HuH-7.5 (cell line): ENCODE measurements at regions not wholly inside any gene's neighbourhood (a gene's known extent, or its start where the extent isn't known, plus 50 kb on each side); places are given as distances from the start of the nearest gene placed in this dataset.

Source experiments
- DNase-seq: peaks from one replicate; pipeline ENCODE4 v3.0.0; 2011; ENCODE audit warnings: low spot score

DNA sequence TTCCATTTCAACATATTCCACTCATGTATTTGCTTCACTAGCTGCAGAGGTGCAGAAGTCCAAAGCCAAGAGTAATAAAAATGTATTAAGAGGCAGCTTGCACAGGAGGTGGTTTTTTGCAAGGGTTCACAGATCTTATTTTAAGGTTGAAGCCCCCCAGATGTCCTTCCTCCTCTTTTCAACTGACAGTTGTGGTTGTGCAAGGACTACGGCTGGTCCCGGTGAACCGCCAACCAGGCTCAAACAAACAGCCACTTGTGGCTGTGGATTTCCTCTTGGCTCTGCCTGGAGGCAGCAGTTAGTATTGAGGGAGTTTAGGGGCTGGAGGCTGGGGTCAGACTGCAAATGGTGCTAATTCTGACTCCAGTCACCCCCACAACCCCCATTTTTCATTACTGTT is 240.7 kb upstream of the TBC1D5 start:
- DNase-seq = no peak

- no peak for DNase-seq
These were observed 239.9 kb upstream of the TBC1D5 start for GRCh38 chr3:17982211-17982880.

- no peak for DNase-seq
These were observed 238.4 kb upstream of the TBC1D5 start for GRCh38 chr3:17980863-17981262.

DNA sequence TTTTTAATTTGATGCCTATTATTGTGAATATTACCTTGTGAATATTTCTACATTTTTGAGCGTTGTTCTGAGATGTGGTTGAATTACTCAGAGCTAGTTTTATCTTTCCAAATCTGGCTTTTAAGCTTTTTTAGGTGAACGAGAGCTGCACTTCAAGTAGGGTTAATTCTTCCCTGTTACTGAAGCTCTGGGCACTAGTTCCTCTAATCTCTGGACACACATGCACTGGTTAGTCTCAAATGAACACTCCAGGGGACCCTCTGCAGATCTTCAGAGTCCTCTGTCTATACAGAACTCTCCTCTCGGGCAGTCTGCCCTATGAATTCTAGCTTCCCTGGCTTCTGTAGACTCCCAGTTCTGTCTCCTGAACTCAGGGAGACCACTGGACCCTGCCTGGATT is 237.5 kb upstream of the TBC1D5 start:
- no peak for DNase-seq

DNA sequence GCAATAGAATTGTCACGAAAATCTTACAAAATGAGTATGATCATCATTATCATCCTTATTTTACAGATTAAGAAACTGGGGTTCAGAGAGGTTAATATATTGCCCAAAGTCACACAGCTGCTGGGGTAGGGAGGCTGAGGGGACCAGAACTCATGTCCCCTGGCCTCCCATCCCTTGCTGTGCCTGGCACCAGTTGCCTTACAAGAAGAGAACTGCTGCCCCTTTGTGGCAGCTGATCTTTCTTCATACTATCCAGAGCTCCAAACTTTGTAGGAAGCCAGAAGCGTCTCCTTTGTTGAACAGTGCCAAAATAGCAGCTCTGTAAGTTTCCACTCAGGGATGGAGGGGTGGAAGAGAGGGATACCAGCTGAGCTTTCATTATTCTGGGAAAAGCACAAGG is 236.8 kb upstream of the TBC1D5 start:
- DNase-seq = no peak

- DNase-seq = no peak
These were observed 231.9 kb upstream of the TBC1D5 start for GRCh38 chr3:17974206-17974841.

- DNase-seq = no peak
These were observed 230.8 kb upstream of the TBC1D5 start for GRCh38 chr3:17972959-17973906.

GRCh38 chr3:17972476-17972875 is 230.0 kb upstream of the TBC1D5 start:
- DNase-seq = no peak

- no peak for DNase-seq
These were observed 229.6 kb upstream of the TBC1D5 start for GRCh38 chr3:17972030-17972429.

DNA sequence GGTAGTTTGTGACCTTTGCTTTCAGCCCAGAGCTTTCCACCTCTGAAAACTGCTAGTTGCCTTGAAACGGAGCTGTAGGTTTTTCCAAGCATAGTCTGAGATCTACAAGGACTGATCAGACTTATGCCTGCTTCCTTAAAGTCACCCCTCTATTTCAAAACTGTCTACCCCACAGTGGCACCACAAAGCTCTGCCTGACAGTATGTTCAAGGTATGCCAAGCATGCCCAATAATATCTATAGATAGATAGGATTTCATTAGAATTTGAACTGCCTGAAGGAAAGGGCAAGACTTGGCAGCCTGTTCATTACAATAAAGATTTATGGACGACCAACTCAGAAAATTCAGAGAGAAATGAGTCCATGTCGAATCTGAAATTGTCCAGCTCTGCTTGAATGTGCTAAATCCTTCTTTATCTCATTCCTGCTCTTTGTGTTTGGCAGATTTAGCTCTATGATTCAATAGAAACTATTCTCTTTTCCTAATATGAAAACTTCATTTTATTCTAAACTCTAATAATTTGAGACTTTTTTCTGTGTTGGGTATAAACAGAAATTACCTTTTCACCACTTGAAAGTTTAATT is 227.6 kb upstream of the TBC1D5 start:
- no peak for DNase-seq

DNA sequence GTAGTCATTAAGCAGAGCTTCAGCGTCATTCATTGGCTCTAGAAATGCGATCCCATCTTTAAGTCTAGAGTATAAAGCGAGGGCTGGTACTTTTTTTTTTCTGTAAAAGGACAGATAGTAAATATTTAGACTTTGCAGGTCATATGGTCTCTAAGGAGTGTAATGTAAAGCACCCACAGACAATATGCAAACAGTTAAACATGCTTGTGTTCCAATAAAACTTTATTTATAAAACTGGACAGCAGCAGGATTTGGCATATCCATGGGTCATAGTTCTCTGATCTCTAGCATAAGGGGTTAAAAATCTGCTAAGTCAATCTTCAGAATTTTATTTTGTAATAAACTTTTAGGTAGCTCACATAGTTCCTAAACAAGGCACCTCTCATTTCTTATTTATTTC is 226.8 kb upstream of the TBC1D5 start:
- no peak for DNase-seq

DNA sequence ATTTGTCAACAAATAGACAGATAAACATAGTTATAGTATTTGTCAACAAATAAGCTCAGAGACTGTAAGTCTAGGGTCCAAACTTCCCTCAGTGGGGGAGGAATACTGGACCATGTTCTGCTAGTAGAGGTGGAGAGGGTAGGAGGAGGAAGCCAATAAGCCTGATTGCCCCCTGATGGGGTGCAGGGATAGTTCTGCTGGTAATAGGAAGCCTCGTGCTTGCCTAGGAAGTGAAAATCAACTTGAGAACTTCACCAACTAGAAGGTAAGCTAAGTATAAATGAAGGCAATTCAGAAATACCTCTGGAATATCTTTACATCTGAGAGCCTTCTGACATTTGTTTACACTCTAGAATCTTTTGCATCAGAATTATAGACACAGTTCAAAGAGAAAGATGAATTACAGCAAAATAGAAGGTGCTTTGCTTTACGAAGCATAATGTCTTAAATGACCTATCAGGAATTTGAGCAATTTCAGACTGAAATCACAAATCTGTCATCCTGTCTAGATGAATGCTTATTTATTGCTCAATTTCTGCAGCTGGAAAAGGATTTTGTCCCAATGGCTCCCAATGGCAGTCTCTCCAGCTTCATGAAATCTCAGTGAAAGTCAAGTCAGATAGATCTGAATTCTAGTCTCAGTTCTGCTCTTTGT is 225.6 kb upstream of the TBC1D5 start:
- DNase-seq = no peak

GRCh38 chr3:17967111-17967510 is 224.7 kb upstream of the TBC1D5 start:
- DNase-seq = no peak

DNA sequence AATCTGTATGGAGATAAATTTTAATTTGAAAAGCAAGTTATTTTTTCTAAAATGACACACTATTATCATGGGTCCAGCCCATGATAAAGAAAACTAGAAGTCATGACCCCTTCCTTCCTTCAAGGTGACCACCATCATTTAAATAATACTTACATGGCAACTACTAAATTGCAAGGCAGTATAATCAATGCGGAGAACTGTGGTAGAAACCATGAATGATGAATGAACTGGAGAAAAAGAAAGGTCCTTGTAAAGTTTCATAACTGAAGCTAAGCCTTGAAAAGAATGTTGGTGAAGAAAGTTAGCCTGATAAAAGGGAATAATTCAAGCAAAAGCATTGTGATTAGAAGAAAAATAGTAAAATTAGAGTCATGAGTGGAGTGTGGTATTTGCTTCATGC is 222.9 kb upstream of the TBC1D5 start:
- DNase-seq = no peak

DNA sequence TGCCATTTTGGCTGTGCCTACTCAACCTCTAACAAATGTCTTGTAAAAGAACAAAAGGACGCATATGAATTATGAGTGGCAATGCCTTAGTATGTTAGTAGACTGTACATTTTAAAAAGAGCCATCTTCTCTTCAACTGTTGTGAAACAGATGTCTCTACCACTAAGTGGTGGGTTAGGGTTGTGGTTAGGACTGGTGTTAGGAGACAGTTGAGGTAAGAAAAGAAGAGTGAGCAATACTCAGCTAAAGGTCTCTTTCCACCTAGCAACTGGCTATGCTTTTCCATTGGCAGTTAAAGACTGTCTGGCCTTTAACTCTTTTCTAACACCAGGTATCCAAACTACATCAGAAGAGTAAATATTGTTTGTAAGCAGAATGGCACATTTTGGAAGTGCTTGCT is 221.7 kb upstream of the TBC1D5 start:
- DNase-seq = no peak

DNA sequence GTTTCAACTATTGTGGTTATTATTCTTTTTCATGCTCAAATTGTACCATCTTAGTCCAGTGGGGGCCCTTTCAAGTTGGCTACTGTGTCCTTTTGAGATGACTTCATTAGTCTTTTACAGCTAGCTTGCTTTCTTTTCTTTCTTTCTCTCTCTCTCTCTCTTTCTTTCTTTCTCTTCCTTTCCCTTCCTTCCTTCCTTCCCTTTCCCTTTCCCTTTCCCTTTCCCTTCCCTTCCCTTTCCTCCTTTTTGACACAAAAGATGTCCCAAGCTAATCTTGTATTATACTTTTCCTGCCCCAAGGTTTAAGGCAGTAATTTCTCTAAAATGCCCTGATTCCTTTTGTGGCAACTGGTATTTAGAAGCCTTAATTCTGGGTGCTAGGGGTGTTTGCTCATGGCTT is 213.0 kb upstream of the TBC1D5 start:
- DNase-seq = no peak

DNA sequence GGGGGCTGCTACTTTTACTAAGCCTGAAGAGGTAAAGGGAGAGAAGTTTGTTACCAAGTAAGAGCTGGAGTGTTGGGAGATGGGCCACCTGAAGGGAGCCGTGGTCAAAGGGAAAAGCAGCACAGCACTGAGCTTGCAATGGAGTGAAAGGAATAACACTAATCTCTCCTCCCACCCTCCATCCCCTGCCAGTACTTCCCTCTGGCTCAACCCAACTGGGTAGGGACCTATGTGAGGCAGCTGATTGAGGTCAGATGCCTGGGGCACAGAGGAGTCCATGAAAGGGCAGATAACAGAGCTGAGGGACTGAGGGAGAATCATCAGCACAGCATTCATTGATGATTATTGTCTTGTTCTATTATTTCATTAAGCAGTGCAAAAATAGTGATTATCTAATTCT is 212.4 kb upstream of the TBC1D5 start:
- DNase-seq = no peak

DNA sequence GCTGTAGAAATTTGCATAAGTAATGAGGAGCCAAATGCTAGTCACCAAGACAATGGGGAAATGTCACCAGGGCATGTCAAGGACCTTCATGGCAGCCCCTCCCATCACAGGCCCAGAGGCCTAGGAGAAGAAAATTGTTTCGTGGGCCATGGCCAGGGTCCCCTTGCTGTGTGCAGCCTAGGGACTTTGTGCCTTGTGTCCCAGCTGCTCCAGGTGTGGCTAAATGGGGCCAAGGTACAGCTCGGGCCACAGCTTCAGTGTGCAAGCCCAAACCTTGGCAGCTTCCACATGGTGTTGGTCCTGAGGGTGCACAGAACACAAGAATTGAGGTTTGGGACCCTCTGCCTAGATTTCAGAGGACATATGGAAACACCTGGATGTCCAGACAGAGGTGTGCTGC is 208.8 kb upstream of the TBC1D5 start:
- no peak for DNase-seq

GRCh38 chr3:17949101-17949500 is 206.7 kb upstream of the TBC1D5 start:
- no peak for DNase-seq

- DNase-seq = no peak
These were observed 205.4 kb upstream of the TBC1D5 start for GRCh38 chr3:17947833-17948232.

DNA sequence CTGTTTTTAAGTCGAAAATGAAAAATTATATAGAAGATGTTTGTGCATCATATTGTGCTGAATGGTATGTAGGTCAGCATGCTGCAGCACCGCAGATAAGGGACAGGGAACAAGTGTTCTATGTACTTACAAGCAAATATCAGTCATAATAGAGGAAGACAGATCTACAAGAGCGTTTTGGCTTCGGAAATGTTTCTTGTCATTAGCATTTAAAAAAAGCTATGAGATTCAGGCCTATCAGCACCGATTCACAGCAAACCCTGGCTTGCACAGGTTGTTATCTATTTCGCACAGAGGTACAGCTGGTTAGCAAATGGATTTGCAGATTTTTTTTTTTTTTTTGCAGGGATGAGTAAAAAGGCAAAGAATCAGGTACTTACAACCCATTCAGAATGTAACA is 204.2 kb upstream of the TBC1D5 start:
- no peak for DNase-seq

- DNase-seq = no peak
These were observed 203.5 kb upstream of the TBC1D5 start for GRCh38 chr3:17945799-17946399.
